A673 (cell line): ENCODE measurements at regions not wholly inside any gene's neighbourhood (a gene's known extent, or its start where the extent isn't known, plus 50 kb on each side); places are given as distances from the start of the nearest gene placed in this dataset.

Source experiments
- CTCF ChIP-seq: fragments of 300-800, 200-600 bp; sonication (generic); conservative IDR thresholded peaks from 2 replicates; pipeline ENCODE4 v1.5.1; 2017; ENCODE audit warnings: low read depth, mild to moderate bottlenecking, antibody characterized with exemption, low read length, moderate library complexity, mixed read lengths
- EZH2 ChIP-seq: fragments of 200-600 bp; sonication (generic); IDR thresholded peaks from 2 replicates; pipeline ENCODE4 v1.6.1; 2017; ENCODE audit warnings: borderline replicate concordance, low read depth, mild to moderate bottlenecking, mixed read lengths, antibody characterized with exemption, low read length; ENCODE audit not compliant: poor library complexity, severe bottlenecking

GRCh38 chr18:65336411-65336810 is 414.4 kb upstream of the CDH7 start:
- TF ChIP-seq CTCF (no peak), EZH2 (no peak)
